GM12874 (cell line): ENCODE measurements at regions not wholly inside any gene's neighbourhood (a gene's known extent, or its start where the extent isn't known, plus 50 kb on each side); places are given as distances from the start of the nearest gene placed in this dataset.

Experiments used
- TF ChIP-seq, protein P1 (sequence below): IDR thresholded peaks from 2 replicates; pipeline ENCODE4 v1.5.1; 2011; ENCODE audit warnings: low read depth, mild to moderate bottlenecking, control low read depth, low read length, moderate library complexity; ENCODE audit not compliant: insufficient read depth

DNA sequence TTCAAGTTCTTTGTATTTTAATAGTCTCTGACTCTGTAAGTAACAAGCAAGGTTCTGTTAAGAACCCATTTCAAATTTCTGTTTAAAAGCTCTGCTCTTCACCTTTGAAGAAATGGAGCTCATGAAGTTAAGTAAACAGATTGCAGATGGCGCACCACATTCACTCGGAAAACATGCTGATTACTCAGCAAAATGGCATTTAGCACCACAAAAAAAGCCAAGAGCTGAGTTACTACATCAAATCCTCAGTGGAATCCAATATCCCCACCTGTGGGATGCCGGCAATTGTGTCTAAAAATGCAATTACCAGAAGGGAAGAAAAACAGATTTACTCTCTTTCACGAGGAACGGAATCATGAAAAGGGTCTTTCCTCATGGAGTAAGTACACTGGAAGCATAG lies 758.0 kb downstream of the NTRK3 start:
- TF ChIP-seq, protein P1, sequence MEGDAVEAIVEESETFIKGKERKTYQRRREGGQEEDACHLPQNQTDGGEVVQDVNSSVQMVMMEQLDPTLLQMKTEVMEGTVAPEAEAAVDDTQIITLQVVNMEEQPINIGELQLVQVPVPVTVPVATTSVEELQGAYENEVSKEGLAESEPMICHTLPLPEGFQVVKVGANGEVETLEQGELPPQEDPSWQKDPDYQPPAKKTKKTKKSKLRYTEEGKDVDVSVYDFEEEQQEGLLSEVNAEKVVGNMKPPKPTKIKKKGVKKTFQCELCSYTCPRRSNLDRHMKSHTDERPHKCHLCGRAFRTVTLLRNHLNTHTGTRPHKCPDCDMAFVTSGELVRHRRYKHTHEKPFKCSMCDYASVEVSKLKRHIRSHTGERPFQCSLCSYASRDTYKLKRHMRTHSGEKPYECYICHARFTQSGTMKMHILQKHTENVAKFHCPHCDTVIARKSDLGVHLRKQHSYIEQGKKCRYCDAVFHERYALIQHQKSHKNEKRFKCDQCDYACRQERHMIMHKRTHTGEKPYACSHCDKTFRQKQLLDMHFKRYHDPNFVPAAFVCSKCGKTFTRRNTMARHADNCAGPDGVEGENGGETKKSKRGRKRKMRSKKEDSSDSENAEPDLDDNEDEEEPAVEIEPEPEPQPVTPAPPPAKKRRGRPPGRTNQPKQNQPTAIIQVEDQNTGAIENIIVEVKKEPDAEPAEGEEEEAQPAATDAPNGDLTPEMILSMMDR = no peak

DNA sequence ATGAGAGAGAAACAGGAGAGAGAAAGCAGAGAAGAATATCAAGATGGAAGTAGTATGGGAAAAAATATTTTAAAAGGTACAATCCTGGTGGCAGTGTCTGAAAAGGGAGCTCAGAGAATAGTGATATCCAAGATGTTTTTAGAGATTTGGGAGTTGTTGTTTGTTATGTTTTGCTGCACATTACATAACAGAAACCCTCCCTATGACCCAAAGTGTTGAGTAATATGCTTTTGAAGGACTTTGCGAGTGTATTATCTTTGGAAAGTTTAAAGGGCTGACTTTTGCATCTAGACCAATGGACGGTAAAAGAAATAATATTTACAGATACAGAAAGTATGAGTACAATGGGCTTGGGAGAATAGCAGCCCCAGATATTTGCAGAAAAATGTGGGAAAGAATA lies 759.7 kb downstream of the NTRK3 start:
- TF ChIP-seq, protein P1 = no peak

DNA sequence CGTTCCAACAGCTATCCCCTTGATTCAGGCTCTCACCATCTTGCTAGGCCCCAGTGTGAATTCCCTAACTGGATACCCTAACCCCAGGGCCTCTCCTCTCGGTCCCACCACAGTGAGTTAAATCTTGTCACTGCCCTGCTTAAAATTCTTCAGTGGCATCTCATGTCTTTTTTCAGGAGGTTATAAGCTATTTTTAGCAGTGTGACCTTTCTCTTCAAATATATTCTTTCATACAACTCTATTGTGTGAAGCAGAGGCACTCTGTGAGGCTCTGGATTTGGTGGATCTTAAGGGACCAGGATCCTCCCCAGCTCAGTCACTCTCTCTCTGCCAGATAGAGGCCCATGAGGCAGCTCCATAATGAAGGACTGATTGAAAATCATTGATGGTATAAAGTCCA lies 760.4 kb downstream of the NTRK3 start:
- TF ChIP-seq, protein P1 = no peak

DNA sequence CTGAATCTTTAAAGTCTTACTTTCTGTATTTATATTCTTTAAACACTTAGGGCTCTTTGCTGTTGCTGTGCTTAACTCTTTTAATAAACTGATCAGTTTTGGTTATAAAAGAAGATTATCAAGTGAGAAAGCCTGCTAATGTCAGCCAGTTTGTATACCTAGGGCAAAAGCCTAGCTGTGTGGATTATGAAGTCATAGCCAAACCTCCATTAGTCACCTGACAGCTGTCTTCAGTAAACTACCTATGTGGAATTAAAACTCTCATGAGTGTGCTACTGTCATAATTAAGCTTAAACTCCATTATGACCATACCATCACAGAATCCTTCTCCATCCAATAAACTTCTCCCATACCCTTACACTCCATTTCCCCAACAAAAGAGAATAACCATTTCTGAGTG lies 762.7 kb downstream of the NTRK3 start:
- TF ChIP-seq, protein P1 = no peak

DNA sequence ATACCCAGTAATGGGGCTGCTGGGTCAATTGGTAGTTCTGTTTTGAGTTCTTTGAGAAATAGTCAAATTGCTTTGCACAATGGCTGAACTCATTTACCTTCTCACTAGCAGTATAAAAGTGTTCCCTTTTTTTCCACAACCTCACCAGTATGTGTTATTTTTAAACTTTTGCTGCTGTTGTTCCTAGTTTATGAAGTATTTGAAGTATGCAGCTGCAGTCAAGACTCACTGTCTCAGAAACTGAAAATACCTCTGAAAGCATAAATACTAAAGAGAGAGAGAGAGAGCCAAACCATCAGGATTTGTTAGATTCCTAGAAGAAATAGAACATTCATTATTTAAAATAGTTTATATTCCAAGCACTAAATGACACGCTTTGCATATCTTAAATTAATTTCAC lies 764.2 kb downstream of the NTRK3 start:
- TF ChIP-seq, protein P1 = no peak

DNA sequence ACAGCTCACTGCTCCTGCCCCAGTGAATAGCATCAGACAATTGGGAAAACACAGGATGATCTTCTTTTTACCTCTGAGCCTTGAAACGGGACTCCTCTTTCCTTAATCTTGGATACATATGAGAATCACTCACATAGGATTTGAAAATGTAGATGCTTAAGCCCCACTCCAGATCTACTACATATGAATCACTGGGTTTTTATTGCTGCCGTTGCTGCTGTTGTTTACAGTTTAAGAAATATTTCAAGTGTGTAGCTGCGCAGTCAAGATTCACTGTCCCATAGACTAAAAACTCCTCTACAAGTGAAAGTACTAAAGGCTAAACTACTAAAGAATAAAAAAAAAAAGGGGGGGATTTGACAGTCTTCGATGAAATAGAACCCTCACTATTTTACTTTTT lies 765.9 kb downstream of the NTRK3 start:
- TF ChIP-seq, protein P1 = no peak

DNA sequence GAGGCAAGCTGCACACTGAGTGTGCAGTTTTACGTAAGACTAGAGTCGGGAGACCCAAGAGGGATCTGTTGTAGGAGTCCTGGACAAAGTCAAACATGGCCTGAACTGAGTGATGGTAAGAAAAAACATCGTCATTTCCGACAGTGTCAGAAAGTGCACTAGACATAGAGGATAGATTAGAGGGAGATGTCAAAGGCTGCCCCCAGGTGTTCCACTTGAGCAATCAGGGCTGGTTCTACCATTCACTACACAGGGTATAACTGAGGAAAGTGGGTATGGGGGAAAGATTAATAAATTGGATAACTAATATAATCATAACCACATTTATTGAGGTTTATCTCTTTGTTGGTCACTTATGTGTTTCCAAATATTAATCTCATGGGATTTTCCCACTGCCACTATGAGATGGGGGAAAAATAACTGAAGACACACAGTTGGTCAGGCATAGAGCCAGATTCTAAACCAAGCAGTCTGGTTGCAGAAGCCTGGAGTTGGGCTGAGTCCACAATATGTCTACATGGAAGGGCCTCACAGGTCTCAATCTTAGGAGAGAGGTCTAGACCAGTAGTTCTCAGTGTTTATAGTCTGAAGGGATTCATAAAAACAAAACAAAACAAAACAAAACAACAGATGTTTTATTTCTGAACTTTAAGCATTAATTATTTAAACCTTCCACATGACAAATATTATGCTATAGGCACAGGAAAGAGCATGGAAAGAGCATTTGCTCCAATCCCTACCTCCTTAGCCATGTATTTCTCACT lies 766.5 kb downstream of the NTRK3 start:
- TF ChIP-seq, protein P1 = no peak
